Right lobe of liver (tissue), 6 donors: ENCODE measurements at regions not wholly inside any gene's neighbourhood (a gene's known extent, or its start where the extent isn't known, plus 50 kb on each side); places are given as distances from the start of the nearest gene placed in this dataset.

Experiments
- ATAC-seq, 4 donors: fragments of 200-7000 bp; cut with Tn5 transposase; one replicate each; pipeline ENCODE4 v1.9.1; 2020; ENCODE audit warnings: mild to moderate bottlenecking in 4 of 4, moderate library complexity in 4 of 4
- DNase-seq, 3 donors: peaks; one replicate each; pipeline ENCODE4 v3.0.0-alpha.2; 2020
- H3K27ac ChIP-seq, 3 donors: fragments of 200-600 bp; one replicate each; pipeline ENCODE4 v1.8.0; 2022
- H3K27me3 ChIP-seq, 2 donors: fragments of 200-600 bp; one replicate each; pipeline ENCODE4 v1.8.0; 2022
- H3K36me3 ChIP-seq, 4 donors: fragments of 200-600 bp; sonication (generic) in 1 of 4; one replicate each; pipeline versions ENCODE4 v1.5.1 to v1.8.0; 2017 to 2022; ENCODE audit warnings: control low read depth in 1 of 4
- H3K4me1 ChIP-seq, 4 donors: fragments of 200-600 bp; sonication (generic) in 1 of 4; one replicate each; pipeline versions ENCODE4 v1.5.1 to v1.8.0; 2017 to 2022; ENCODE audit warnings: control low read depth in 1 of 4
- H3K4me3 ChIP-seq, 3 donors: fragments of 200-600 bp; one replicate each; pipeline ENCODE4 v1.8.0; 2022
- H3K9me3 ChIP-seq, 4 donors: fragments of 200-600 bp; sonication (generic) in 1 of 4; one replicate each; pipeline versions ENCODE4 v1.5.1 to v1.8.0; 2017 to 2022; ENCODE audit warnings: control low read depth in 1 of 4
- POLR2A ChIP-seq: fragments of 450-650 bp; IDR thresholded peaks from one replicate; pipeline ENCODE4 v1.6.1; 2017; ENCODE audit warnings: antibody characterized with exemption, mild to moderate bottlenecking
- WGBS: methylation state at CpG from one replicate; pipeline ENCODE4 v1.1.6; 2018; ENCODE audit warnings: low coverage, low lambda C conversion rate; ENCODE audit not compliant: insufficient coverage; ENCODE audit errors: missing lambda C conversion rate; 5-methylcytosine and 5-hydroxymethylcytosine counted together
- intact Hi-C, 2 donors: fragments of 100-400 bp; cut with DNase I; formaldehyde crosslinking; loops; one replicate each; pipeline versions ENCODE4 v1.11.2 to v1.14.1; 2022
- TF ChIP-seq, protein P1 (sequence below), 4 donors: fragments of 200-600 bp in 3 of 4; fragments of 450-650 bp in 1 of 4; IDR thresholded peaks; one replicate each; pipeline versions ENCODE4 v1.5.1 to v1.8.0; 2016 to 2022; ENCODE audit warnings: antibody characterized with exemption in 4 of 4, mild to moderate bottlenecking in 2 of 4
- donor health status: DM: no; HTN: yes; CAD: no.
- donor health status: DM: no; HTN: no; CAD: no.
- donor health status: DM: no; HTN: no; CAD: no.
- donor health status: DM: no; HTN: yes; CAD: no.
- donor health status: DM: no; HTN: yes; CAD: no.

DNA sequence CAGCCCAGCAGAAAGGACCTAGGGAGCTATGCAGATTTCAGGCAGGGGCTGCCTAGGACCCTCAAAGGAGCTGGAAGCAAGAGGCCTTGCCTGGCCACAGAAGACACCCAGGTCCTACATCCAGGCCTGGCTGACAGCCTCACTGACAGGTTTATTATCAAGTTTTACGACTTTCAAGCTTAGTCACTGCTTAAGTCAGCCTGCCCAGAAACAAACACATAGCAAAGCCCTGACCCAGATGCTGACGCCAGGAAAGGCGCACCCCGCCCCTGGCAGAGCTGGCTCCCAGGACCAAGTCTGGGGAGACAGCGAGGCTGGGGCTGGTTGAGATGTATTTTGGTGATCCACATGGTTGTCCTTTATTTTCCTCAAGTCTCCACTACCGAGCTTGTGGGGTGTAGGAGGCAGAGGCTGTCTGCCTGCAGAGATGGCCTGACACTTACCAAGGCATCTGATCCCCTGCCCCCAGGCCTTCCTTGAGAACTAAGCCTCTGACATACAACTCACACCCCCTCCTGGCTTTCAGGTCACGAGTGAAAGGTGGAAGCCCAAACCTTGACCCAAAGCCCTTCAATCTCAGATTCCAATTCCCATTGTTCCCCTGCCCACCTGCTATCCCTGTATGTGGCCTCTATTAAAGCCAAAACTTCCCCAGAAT lies 80.7 kb upstream of the EMX2 start:
- no peak for TF ChIP-seq POLR2A
- TF ChIP-seq, protein P1, sequence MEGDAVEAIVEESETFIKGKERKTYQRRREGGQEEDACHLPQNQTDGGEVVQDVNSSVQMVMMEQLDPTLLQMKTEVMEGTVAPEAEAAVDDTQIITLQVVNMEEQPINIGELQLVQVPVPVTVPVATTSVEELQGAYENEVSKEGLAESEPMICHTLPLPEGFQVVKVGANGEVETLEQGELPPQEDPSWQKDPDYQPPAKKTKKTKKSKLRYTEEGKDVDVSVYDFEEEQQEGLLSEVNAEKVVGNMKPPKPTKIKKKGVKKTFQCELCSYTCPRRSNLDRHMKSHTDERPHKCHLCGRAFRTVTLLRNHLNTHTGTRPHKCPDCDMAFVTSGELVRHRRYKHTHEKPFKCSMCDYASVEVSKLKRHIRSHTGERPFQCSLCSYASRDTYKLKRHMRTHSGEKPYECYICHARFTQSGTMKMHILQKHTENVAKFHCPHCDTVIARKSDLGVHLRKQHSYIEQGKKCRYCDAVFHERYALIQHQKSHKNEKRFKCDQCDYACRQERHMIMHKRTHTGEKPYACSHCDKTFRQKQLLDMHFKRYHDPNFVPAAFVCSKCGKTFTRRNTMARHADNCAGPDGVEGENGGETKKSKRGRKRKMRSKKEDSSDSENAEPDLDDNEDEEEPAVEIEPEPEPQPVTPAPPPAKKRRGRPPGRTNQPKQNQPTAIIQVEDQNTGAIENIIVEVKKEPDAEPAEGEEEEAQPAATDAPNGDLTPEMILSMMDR (IDR thresholded peaks at IDR 0.05): no peak
- no peak for ATAC-seq
- H3K4me1 ChIP-seq: peaks cover 0 to 10% (median 0%) of the 10 kb centered on the region in 4 donors
- no peaks in the 10 kb centered on the region for H3K27me3 ChIP-seq
- H3K4me3 ChIP-seq: no peak overlapping the region
- DNase-seq: no peak
- no peak overlapping the region for H3K27ac ChIP-seq
- H3K9me3 ChIP-seq: no peaks in the 10 kb centered on the region
- 86% methylated on average over 2 of the region's 7 CpGs for WGBS
- no peaks in the 10 kb centered on the region for H3K36me3 ChIP-seq
- intact Hi-C loops: no loop called here

DNA sequence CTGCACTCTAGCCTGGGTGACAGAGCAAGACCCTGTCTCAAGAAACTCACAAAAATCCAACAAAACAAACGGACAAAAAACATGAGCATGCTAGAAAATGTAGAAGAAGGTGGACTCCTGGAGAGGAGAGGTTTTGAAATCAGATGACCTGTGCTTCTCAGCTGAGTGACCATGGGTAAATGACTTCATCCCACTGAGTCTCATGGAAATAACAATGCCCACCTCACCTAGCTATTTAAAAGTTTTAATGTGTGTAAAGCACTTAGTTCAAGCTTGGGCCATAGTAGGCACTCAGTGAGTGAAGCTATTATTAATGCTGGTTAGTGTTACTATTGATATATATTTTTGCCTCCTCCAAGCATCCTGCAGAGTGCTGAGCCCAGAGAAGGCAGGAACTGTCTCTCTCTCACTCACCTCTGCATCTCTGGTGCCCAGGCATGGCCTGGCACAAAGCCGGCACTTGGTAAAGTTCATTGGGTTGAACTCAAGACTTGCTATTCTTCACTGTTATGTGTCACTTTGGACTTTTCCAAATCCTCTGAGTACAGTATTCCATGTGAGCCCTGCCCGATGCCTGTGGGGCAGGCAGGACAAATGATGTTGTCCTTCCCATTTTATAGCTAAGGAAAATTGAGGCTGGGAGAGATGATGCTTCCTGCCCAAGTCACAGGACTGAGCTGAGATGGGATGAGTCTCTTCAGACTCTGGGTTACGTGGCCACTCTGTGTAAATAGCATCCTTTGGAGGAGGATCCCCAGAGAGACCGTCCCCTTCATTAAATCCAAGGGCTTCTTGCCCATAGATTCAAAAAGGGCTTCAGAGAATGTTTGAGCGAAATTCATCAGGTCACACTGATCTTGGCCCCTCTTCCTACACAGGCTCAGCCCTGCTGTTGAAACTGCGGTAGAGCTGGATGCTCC lies 81.4 kb upstream of the EMX2 start:
- DNase-seq (no peak), ATAC-seq (no peak)
- H3K36me3 ChIP-seq: no peaks in the 10 kb centered on the region
- TF ChIP-seq, protein P1 (IDR thresholded peaks at IDR 0.05): no peak
- no peak for TF ChIP-seq POLR2A
- H3K4me1 ChIP-seq: peaks cover 0 to 10% (median 0%) of the 10 kb centered on the region in 4 donors
- no peak overlapping the region for H3K4me3 ChIP-seq
- no peaks in the 10 kb centered on the region for H3K9me3 ChIP-seq
- intact Hi-C loops: no loop called here
- H3K27me3 ChIP-seq: no peaks in the 10 kb centered on the region
- 79% methylated on average over 4 of the region's 7 CpGs for WGBS
- no peak overlapping the region for H3K27ac ChIP-seq

GRCh38 chr10:117458571-117458970 lies 83.3 kb upstream of the PDZD8 start:
- TF ChIP-seq, protein P1 (IDR thresholded peaks at IDR 0.05): no peak
- no peak for TF ChIP-seq POLR2A
- Histone ChIP-seq H3K27me3 (no peaks in the 10 kb centered on the region), H3K4me1 (peaks cover 0 to 10% (median 0%) of the 10 kb centered on the region in 4 donors), H3K27ac (no peak overlapping the region), H3K9me3 (no peaks in the 10 kb centered on the region), H3K4me3 (no peak overlapping the region), H3K36me3 (no peaks in the 10 kb centered on the region)
- intact Hi-C loops: no loop called here
- peak in 1 of 4 donors; percentile 59 for ATAC-seq
- WGBS: 19% methylated on average over 4 of the region's 4 CpGs
- DNase-seq: no peak

- Histone ChIP-seq H3K27me3 (no peaks in the 10 kb centered on the region), H3K4me3 (no peak overlapping the region), H3K36me3 (no peaks in the 10 kb centered on the region), H3K27ac (no peak overlapping the region), H3K9me3 (no peaks in the 10 kb centered on the region), H3K4me1 (peaks cover 0 to 10% (median 0%) of the 10 kb centered on the region in 4 donors)
- intact Hi-C loops: no loop called here
- DNase-seq (no peak), ATAC-seq (no peak)
- WGBS: 73% methylated on average over 6 of the region's 8 CpGs
- TF ChIP-seq, protein P1 (IDR thresholded peaks at IDR 0.05): no peak
- TF ChIP-seq POLR2A: no peak
These were observed 82.7 kb upstream of the PDZD8 start for GRCh38 chr10:117457932-117458331.
